Testis (tissue), 2 donors: ENCODE measurements at regions not wholly inside any gene's neighbourhood (a gene's known extent, or its start where the extent isn't known, plus 50 kb on each side); places are given as distances from the start of the nearest gene placed in this dataset.

Source experiments
- DNase-seq: peaks from one replicate; pipeline ENCODE4 v3.0.0-alpha.2; 2019
- H3K27ac ChIP-seq, 2 donors: fragments of 200-600 bp; sonication (generic); one replicate each; pipeline ENCODE4 v1.5.1; 2019
- H3K27me3 ChIP-seq: fragments of 200-600 bp; sonication (generic); one replicate; pipeline ENCODE4 v1.5.1; 2019
- H3K36me3 ChIP-seq: fragments of 200-600 bp; sonication (generic); one replicate; pipeline ENCODE4 v1.5.1; 2017; ENCODE audit warnings: low read depth; ENCODE audit errors: missing control alignments
- H3K4me1 ChIP-seq: fragments of 200-600 bp; sonication (generic); one replicate; pipeline ENCODE4 v1.5.1; 2019
- H3K4me3 ChIP-seq, 2 donors: fragments of 200-600 bp; sonication (generic); one replicate each; pipeline ENCODE4 v1.5.1; 2017 to 2019
- H3K9me3 ChIP-seq: fragments of 200-600 bp; sonication (generic); one replicate; pipeline ENCODE4 v1.5.1; 2017
- CTCF ChIP-seq, 3 experiments: fragments of 450-650 bp in 2 of 3; fragments of 200-600 bp in 1 of 3; sonication (generic) in 1 of 3; IDR thresholded peaks; one replicate each; pipeline ENCODE4 v1.5.1; 2016 to 2019; ENCODE audit warnings: antibody characterized with exemption in 3 of 3, mild to moderate bottlenecking in 2 of 3, moderate library complexity in 1 of 3
- POLR2A ChIP-seq: fragments of 450-650 bp; IDR thresholded peaks from one replicate; pipeline ENCODE4 v1.6.1; 2017; ENCODE audit warnings: antibody characterized with exemption, mild to moderate bottlenecking, moderate library complexity
- WGBS, 2 donors: methylation state at CpG; one replicate each; pipeline ENCODE4 v1.1.5; 2018; 5-methylcytosine and 5-hydroxymethylcytosine counted together
- intact Hi-C: fragments of 100-400 bp; cut with DNase I; formaldehyde crosslinking; loops from one replicate; pipeline ENCODE4 v1.15.1; 2023; ENCODE audit warnings: low total_unique reads

- H3K4me3 ChIP-seq = no peak overlapping the region
- WGBS, 2 donors = 87 to 90% methylated on average over 2 of the region's 2 CpGs
- no peaks in the 10 kb centered on the region for H3K27me3 ChIP-seq
- no peaks in the 10 kb centered on the region for H3K4me1 ChIP-seq
- intact Hi-C loops = loop anchor here (5.0 kb wide), 1 partner anchor 308 kb away; no protein-coding TSS in a partner anchor
- no peaks in the 10 kb centered on the region for H3K9me3 ChIP-seq
- H3K27ac ChIP-seq = no peak overlapping the region
- TF ChIP-seq CTCF (IDR thresholded peaks at IDR 0.05) = no peak
- TF ChIP-seq POLR2A = no peak
- no peaks in the 10 kb centered on the region for H3K36me3 ChIP-seq
- DNase-seq = no peak
Measured at GRCh38 chr6:55983861-55984260, 108.5 kb upstream of the BMP5 start.

GRCh38 chr6:55981660-55982059, 106.3 kb upstream of the BMP5 start:
- Histone ChIP-seq H3K27ac (no peak overlapping the region), H3K4me1 (no peaks in the 10 kb centered on the region), H3K4me3 (no peak overlapping the region), H3K9me3 (no peaks in the 10 kb centered on the region), H3K36me3 (no peaks in the 10 kb centered on the region), H3K27me3 (no peaks in the 10 kb centered on the region)
- intact Hi-C loops = loop anchor here (5.0 kb wide), 1 partner anchor 311 kb away; no protein-coding TSS in a partner anchor
- no peak for DNase-seq
- no peak for TF ChIP-seq CTCF (IDR thresholded peaks at IDR 0.05)
- TF ChIP-seq POLR2A = no peak

GRCh38 chr6:55980627-55981211, 105.3 kb upstream of the BMP5 start:
- H3K4me3 ChIP-seq = no peak overlapping the region
- WGBS, 2 donors = 39 to 53% methylated on average over 1 of the region's 1 CpG
- intact Hi-C loops = loop anchor here (5.0 kb wide), 1 partner anchor 312 kb away; no protein-coding TSS in a partner anchor
- peak; percentile 54 for DNase-seq
- H3K36me3 ChIP-seq = no peaks in the 10 kb centered on the region
- no peak overlapping the region for H3K27ac ChIP-seq
- no peaks in the 10 kb centered on the region for H3K9me3 ChIP-seq
- no peaks in the 10 kb centered on the region for H3K4me1 ChIP-seq
- no peaks in the 10 kb centered on the region for H3K27me3 ChIP-seq
- peak; percentile 67 to 80 (median 71) for TF ChIP-seq CTCF (IDR thresholded peaks at IDR 0.05)
- TF ChIP-seq POLR2A = no peak

GRCh38 chr6:55979526-55979925, 104.1 kb upstream of the BMP5 start:
- Histone ChIP-seq H3K9me3 (no peaks in the 10 kb centered on the region), H3K4me1 (no peaks in the 10 kb centered on the region), H3K4me3 (no peak overlapping the region), H3K27ac (no peak overlapping the region), H3K27me3 (no peaks in the 10 kb centered on the region), H3K36me3 (no peaks in the 10 kb centered on the region)
- intact Hi-C loops = no loop called here
- TF ChIP-seq CTCF (IDR thresholded peaks at IDR 0.05) (no peak), POLR2A (no peak)
- DNase-seq = no peak

- no peak for TF ChIP-seq POLR2A
- no peak for TF ChIP-seq CTCF (IDR thresholded peaks at IDR 0.05)
- H3K4me1 ChIP-seq = no peaks in the 10 kb centered on the region
- no peaks in the 10 kb centered on the region for H3K27me3 ChIP-seq
- 60 to 70% methylated on average over 1 to 2 of the region's 2 CpGs for WGBS, 2 donors
- H3K36me3 ChIP-seq = no peaks in the 10 kb centered on the region
- intact Hi-C loops = no loop called here
- no peak overlapping the region for H3K4me3 ChIP-seq
- no peak overlapping the region for H3K27ac ChIP-seq
- DNase-seq = no peak
- H3K9me3 ChIP-seq = no peaks in the 10 kb centered on the region
Measured at GRCh38 chr6:55977959-55978665, 102.7 kb upstream of the BMP5 start.
